Brain pericyte (primary cell): ENCODE measurements at regions not wholly inside any gene's neighbourhood (a gene's known extent, or its start where the extent isn't known, plus 50 kb on each side); places are given as distances from the start of the nearest gene placed in this dataset.

Experiments used
- DNase-seq: peaks from one replicate; pipeline ENCODE4 v3.0.0-alpha.2; 2012; ENCODE audit warnings: low read depth, low spot score

DNA sequence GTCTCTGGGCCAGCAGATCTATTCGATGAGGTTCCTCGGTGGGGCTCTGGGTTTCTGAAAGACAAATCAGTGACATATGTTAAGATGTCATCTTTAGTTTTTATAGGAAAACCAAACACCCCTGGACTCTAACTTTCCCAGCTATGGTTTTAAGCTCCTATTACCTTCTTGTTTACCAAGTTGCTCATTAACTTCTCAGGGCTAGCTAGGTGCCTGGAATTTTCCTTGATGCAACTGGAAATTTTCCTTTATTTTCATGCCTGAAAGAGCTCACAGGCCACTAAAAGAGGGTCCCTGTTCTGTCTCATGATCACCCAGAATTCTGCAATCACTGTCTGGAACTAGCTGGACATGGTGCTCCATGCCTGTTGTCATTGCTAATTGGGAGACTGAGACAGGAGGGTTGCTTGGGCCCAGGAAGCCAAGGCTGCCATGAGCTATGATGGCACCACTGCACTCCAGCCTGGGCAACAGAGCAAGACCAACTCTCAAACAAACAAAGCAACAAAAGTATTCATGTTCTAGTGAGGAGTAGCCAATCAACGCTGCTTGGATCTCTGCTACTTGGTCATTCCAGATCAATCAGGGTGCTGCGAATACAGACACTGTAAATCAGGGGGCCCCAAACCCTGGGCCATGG, 1173.5 kb upstream of the AUTS2 start:
- no peak for DNase-seq

- no peak for DNase-seq
Observed at GRCh38 chr7:68425377-68425776, 1172.9 kb upstream of the AUTS2 start.

DNA sequence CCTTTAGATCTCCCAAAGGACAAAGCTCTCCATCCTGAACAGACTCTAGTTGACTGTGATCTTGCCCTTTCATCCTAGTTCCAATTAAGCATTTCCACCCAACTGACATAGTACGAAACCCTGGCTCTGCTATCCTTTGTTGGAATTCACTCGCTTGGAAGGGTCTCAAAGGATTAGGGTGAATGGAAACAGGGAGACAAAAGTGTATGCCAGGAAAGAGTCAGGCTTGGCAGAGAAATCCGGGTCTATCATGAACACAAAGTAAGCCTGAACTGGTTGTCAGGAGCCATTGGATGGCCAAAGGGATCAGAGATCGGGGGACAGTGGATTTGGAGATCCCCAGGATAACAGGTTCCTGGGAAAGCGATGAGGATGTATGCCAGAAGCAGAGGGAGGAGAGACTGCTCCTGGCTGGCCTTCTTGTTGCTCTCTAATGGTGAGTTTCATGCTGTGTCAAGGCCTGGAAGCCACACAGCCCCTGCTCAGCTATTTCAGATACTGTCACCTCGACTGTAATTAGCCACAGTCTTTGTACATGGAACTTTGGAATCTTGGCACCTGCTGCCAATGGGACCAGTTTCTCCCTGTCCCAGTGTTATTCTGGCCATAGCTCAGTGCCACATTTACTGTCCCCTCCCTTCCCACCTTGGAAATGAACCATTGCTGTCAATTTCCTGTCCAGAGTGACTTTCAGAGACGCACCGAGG, 1168.7 kb upstream of the AUTS2 start:
- DNase-seq = no peak

- DNase-seq = no peak
Observed at GRCh38 chr7:68432585-68432984, 1165.7 kb upstream of the AUTS2 start.

- DNase-seq = no peak
Observed at GRCh38 chr7:68433462-68434070, 1164.7 kb upstream of the AUTS2 start.

DNA sequence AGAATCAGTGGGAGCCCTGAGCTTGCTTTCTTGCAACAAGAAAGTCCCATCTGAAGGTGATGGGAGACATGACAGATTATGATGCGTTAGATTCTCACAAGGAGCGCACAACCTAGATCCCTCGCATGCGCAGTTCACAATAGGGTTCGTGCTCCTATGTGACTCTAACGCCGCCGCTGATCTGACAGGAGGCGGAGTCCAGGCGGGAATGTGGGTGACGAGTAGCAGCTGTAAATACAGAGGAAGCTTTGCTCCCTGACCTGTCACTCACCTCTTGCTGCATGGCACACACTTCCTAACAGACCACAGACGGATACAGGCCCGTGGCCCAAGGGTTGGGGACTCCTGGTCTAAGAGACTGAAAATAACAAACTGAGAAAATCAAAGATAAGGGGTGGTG, 1163.4 kb upstream of the AUTS2 start:
- no peak for DNase-seq

DNA sequence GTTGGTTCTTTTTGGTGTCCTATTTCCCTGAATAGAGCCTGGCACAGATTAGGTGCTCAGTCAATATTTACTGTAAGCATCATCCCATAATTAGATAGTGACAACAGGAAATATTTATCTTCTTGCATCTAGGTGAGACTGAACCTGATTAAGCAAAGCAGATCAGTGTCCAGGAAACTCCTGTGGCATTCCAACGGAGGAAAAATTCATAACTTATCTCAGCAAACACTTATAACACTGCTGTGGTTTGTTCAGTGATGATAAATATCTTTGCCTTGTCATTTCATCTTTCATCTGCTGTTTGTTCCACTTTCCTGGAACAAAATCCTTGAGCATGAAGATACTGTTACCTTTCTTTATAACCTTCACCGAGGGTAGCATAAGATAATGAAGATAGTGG, 1160.3 kb upstream of the AUTS2 start:
- no peak for DNase-seq

- DNase-seq = no peak
Observed at GRCh38 chr7:68438811-68439210, 1159.5 kb upstream of the AUTS2 start.

GRCh38 chr7:68439897-68440296, 1158.4 kb upstream of the AUTS2 start:
- DNase-seq = no peak

GRCh38 chr7:68440866-68441265, 1157.4 kb upstream of the AUTS2 start:
- no peak for DNase-seq

GRCh38 chr7:68441645-68442044, 1156.6 kb upstream of the AUTS2 start:
- no peak for DNase-seq

DNA sequence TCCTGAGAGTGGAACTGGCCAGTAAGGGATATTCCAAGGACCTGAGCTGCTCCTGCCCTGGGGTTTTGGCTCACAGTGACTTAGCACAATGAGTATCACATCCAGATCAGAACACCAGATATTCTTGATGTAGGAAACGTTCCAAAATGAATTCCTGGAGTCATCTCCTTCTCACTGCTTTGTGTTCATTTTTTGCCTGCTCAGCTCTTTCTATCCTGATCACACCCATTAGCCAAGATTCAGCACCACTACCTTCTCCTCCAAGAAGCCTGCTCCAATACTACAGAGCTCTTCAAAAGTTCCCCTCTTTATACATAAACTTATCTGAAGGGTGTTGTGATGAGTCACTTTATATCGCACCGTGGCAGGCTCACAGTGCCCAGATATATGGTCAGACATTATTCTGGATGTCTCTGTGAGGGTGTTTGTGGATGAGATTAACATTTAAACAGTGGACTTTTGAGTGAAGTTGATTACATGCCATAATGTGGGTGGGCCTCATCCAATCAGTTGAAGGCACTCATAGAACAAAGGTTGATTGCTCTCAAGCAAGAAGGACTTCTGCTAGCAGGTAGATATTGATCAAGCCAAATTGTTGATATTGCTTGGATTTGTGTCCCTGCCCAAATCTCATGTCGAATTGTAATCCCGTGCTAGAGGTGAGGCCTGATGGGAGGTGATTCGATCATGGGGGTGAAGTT, 1155.2 kb upstream of the AUTS2 start:
- DNase-seq = no peak

DNA sequence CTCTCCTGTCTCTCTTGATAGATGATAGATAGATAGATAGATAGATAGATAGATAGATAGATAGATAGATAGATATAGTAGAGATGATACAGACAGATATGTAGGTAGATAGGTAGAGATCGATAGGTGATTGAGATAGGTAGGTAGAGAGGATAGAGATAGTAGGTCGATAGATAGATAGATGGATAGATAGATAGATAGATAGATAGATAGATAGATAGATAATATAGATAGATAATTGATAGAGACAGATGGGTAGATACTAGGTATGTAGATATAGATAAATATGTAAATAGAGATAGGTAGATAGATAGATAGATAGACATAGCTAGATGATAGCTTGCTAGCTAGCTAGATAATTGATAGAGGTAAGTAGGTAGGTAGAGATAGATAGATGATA, 1154.2 kb upstream of the AUTS2 start:
- no peak for DNase-seq

GRCh38 chr7:68444956-68445355, 1153.3 kb upstream of the AUTS2 start:
- no peak for DNase-seq

- DNase-seq = no peak
Observed at GRCh38 chr7:68446183-68446582, 1152.1 kb upstream of the AUTS2 start.

GRCh38 chr7:68449099-68449498, 1149.2 kb upstream of the AUTS2 start:
- DNase-seq = no peak

DNA sequence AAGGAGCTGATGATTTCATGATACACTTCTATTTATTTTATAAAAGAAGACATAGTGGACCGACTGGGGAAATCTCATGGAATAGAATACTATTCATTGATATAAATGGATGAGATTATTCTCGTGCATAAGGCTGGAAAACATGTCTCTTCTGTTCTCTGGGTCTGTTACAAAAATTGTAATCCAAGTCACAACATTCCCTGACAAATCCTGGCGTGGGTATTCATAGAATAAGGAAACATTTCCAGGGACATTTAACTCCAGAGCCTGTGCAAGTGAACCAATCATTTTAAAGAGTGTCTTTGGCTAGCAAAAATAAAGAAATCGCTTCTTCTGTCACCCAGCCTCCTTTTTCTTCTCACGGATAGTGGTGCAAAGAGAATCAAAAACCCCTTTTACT, 1148.5 kb upstream of the AUTS2 start:
- no peak for DNase-seq

DNA sequence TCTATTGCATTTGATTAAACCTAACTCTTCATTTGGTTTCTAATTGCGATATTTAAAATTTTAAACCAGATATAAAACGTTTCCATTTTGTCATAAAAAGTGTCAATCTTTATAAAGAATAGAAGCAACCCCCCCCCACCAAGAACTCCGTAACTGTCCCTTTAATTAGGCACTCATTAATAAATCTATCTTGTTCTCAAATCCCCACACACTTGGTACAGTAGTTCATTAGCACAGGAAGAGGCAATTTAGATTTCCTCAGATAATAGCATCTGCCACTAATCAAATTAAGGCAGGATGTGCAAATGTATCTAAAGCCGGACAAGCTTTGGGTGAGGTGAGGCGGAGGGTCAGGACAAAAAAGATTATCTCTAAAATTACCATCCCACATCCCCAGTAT, 1143.3 kb upstream of the AUTS2 start:
- DNase-seq = no peak

GRCh38 chr7:68456469-68456868, 1141.8 kb upstream of the AUTS2 start:
- no peak for DNase-seq

DNA sequence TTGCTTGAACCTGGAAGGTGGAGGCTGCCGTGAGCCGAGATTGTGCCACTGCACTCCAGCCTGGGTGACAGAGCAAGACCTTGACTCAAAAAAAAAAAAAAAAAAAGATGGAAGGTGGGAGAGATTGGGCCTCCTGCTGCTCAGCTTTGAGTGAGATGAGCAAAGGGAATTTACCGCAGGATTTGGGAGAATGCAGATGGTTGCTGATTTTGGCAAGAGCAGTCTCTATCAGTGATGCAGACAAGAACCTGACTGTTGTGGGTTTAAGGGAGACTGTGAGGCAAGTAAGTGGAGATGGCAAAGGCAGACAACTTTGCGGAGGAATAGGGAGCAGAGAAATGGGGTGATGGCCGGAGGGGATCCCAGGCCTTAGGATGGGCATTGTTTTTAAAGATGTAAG, 1140.8 kb upstream of the AUTS2 start:
- DNase-seq = no peak

GRCh38 chr7:68458010-68458908, 1140.0 kb upstream of the AUTS2 start:
- DNase-seq = no peak

- DNase-seq = no peak
Observed at GRCh38 chr7:68461430-68461829, 1136.8 kb upstream of the AUTS2 start.
